GM21576 (cell line): ENCODE measurements at regions not wholly inside any gene's neighbourhood (a gene's known extent, or its start where the extent isn't known, plus 50 kb on each side); places are given as distances from the start of the nearest gene placed in this dataset.

Source experiments
- ATAC-seq: cut with Tn5 transposase; IDR thresholded peaks from one replicate; pipeline ENCODE4 v1.9.1; 2021; ENCODE audit warnings: mild to moderate bottlenecking, moderate library complexity; ENCODE audit not compliant: unreplicated experiment

- no peak for ATAC-seq
Measured at GRCh38 chrX:4373791-4374190, 660.3 kb upstream of the PRKX start.

GRCh38 chrX:4358577-4358976 lies 645.1 kb upstream of the PRKX start:
- no peak for ATAC-seq

DNA sequence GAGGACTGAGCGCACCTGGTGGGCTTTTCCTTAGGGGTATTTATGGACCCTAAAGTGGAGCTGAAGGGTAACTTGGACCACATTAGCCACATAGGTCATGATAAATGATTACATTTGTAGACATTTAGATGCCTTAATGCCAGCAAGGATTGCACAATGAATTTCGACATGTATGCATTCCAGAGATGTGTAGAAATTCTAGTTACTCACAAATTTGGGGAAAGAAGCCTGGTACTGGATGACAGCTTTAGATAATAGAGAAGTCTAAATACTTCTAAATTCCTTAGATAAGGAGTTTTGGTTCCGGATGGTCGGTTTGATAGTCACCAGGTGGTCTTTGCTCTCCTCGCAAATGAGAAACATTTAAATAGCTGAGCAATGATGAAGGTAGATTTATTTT lies 609.5 kb upstream of the PRKX start:
- ATAC-seq: no peak

DNA sequence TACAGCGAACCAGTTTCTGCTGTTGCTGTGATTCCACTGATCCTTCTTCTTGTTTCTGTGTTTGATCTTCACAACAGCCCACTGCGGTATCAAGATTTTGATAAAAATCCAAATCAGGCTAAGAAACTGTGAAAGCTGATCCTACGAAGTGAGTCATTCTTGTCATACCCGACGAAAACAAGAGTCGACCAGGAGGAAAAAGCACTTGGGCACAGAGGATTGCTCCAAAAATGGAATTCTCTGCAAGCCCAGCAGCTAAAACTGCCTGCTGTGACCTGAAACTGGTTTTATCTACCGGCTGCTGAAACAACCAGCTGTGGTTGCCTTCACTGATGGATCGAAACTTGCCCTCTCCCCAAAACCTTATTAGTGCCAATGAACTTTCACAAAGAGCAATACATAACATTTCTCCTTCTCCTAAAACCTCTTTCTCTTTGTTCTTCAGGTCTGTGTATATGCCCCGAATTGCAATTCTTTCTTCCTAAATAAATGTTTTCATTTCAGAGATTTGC lies 607.0 kb upstream of the PRKX start:
- ATAC-seq: no peak

- ATAC-seq: no peak
Measured at GRCh38 chrX:4315891-4316290, 602.4 kb upstream of the PRKX start.

GRCh38 chrX:4314586-4314985 lies 601.1 kb upstream of the PRKX start:
- ATAC-seq: no peak

DNA sequence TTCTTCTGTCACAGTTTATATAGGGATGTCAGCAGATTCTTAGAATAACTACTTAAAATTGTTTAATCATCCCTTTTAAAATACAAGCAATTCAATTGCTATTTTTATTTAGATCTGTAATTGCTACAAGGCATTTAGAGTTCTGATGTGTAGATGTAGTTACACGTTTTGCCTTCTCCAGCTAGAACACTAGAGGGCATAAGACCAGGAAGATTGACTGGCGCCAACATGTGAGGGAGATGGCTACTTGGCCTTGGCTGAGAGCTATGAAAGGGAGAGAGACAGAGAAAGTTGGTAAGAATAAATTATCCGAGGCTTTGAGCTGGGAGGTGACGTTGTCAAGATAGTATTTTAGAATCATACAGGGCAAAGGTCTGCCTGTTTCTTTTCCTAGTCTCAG lies 563.7 kb upstream of the PRKX start:
- ATAC-seq: no peak

- ATAC-seq: no peak
Measured at GRCh38 chrX:4268676-4269075, 555.2 kb upstream of the PRKX start.

DNA sequence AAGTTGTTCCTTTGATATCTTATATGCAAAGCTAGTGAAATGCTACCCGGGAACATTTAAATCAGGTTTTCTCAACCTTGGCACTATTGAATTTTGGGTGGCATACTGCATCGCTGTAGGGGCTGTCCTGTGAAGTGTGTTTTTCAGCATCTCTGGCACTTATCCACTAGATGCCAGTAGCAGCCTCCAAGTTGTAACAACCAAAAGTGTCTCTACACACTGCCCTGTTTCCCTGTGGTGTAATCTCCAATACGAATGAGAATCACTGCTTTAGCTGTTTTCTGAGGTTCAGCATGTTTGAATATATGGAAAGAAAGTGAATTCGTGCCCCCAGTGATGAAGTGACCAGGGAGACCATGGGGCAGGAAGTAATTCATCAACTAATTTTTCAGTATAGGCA lies 551.6 kb upstream of the PRKX start:
- ATAC-seq: no peak

- no peak for ATAC-seq
Measured at GRCh38 chrX:4263030-4263803, 549.8 kb upstream of the PRKX start.

- no peak for ATAC-seq
Measured at GRCh38 chrX:4253092-4253491, 539.6 kb upstream of the PRKX start.

- ATAC-seq: no peak
Measured at GRCh38 chrX:4249401-4249800, 536.0 kb upstream of the PRKX start.

GRCh38 chrX:4243759-4244158 lies 530.3 kb upstream of the PRKX start:
- ATAC-seq: no peak

DNA sequence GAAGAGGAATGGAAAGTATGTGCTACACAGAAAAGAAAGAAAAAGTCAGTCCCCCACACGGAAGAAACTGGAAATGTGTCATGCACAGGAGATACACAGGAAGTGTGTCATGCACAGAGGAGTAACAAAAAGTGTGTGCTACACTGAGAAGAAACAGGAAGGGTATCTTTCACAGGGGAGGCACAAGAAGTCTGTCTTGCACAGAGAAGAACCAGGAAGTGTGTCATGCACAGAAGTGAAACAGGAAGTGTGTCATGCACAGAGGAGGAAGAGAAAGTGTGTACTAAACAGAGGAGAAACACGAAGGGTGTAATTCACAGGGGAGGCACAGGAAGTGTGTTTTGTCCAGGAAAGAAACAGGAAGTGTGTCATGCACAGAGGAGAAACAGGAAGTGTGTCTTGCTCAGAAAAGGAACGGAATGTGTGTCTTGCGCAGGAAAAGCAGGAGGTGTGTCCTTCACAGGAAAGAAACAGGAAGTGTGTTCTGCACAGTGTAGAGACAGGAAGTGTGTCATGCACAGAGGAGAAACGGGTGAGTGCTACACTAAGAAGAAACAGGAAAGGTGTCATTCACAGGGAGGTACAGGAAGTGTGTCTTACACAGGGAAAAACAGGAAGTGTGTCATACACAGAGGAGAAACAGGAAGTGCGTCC lies 527.2 kb upstream of the PRKX start:
- ATAC-seq: no peak

GRCh38 chrX:4239650-4240540 lies 526.4 kb upstream of the PRKX start:
- ATAC-seq: no peak

- ATAC-seq: no peak
Measured at GRCh38 chrX:4238916-4239315, 525.5 kb upstream of the PRKX start.

DNA sequence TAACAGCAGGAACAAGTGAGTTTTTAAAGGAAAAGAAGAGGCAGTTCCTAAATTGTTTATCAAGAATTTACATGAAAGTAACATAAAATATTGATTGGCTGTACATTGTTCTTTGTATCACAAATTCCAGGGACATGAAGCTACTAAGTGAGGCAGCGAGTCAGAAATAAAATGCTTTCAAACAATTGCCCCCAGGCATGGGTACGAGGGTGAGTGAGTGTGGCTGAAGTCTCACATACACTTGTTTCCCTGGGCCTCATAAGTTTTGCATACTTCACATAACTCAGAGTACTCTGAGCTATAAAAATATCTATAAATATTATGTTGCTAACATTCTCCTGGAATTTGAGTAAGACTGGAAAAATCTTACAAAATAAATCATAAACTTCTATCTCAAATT lies 511.6 kb upstream of the PRKX start:
- ATAC-seq: no peak

- no peak for ATAC-seq
Measured at GRCh38 chrX:4206941-4207340, 493.5 kb upstream of the PRKX start.

DNA sequence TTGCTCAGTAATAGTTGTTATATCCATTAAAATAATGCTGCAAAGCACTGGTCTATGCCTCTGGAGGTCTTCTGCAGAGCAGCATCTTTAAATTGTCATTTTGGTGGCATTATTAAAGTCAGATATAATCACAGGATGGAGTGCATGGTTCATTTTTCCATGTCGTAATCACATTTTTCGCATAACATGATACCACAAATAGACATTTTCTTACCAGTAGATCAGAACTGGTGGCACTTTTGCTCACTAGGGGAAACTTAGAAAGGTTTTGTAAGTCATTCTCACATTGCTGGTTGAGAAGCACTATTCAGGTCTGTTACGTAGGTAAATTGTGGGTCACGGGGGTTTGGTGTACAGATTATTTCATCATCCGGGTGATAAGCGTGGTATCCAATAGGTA lies 484.5 kb upstream of the PRKX start:
- ATAC-seq: no peak

DNA sequence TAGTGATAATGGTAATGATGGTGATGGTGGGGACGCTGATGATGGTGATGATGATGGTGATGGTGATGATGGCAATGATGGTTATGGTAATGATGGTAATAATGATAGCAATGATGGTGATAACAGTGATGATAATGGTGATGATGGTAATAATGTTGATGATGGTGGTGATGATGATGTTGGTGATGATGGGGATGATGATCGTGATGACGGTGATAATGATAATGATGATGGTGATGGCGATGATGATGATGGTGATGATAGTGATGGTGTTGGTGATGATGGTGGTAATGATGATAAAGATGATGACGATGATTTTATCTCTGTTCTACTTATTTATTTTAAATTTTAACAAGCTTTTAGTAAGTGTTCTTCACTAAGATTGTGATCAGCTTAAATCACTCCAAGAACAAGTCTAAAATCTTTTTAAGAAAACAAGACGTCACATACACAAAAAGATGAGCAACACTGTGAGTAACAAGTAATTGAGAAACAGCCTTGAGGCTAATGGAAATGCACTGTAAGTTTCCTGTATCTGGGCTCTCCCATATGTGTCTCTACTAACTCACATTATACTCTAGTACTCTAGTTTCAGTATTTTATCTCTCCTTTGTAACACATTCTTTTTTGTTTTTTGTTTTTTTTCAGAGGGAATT lies 480.2 kb upstream of the PRKX start:
- ATAC-seq: no peak

DNA sequence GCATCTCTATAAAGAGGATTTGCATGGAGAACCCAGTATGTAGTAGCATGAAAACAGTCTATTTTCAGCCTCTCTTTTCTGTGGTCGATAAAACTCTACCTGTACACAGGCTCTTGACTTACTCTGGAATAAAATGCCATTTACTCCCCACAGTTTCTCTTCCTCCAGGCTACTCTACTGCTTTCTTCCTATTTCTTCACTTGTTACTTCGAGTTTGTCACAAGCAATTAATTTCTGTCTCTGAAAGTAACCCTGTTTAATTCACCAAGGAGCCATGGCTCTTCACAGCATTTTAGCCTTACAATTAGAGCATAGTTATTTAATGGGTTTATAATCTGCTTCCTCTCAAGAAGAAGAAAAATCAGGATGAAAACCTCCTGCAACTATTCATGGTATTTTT lies 472.9 kb upstream of the PRKX start:
- ATAC-seq: no peak
